Uterus (tissue), 2 donors: ENCODE measurements at regions not wholly inside any gene's neighbourhood (a gene's known extent, or its start where the extent isn't known, plus 50 kb on each side); places are given as distances from the start of the nearest gene placed in this dataset.

Experiments
- POLR2A ChIP-seq, 2 donors: fragments of 450-650 bp; IDR thresholded peaks; one replicate each; pipeline ENCODE4 v1.6.1; 2016; ENCODE audit warnings: antibody characterized with exemption in 2 of 2, mild to moderate bottlenecking in 1 of 2, moderate library complexity in 1 of 2
- TF ChIP-seq, protein P1 (sequence below), 4 experiments: fragments of 200-600 bp in 2 of 4; fragments of 450-650 bp in 2 of 4; sonication (generic) in 2 of 4; IDR thresholded peaks; one replicate each; pipeline ENCODE4 v1.5.1; 2016 to 2019; ENCODE audit warnings: antibody characterized with exemption in 4 of 4, mild to moderate bottlenecking in 2 of 4, moderate library complexity in 1 of 4

DNA sequence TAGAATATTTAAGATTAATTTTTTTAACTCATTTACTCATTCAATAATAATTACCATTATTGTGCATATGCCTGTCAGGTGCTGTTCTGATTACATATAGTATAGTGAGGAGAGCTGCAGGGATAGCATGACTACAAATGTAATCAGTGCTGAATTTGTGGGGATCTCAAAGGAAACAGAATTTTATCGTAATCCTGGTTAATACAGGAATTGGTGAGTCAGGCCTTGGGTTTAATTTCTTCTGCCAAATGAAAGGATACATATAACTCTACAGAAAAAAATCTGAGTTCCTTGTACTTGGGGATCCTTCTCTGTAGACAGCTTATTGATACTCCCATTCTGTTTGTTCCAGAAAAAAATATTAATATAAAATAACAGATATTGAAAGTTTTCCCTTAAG lies 297.2 kb downstream of the GJA1 start:
- no peak for TF ChIP-seq POLR2A (IDR thresholded peaks at IDR 0.05)
- TF ChIP-seq, protein P1, sequence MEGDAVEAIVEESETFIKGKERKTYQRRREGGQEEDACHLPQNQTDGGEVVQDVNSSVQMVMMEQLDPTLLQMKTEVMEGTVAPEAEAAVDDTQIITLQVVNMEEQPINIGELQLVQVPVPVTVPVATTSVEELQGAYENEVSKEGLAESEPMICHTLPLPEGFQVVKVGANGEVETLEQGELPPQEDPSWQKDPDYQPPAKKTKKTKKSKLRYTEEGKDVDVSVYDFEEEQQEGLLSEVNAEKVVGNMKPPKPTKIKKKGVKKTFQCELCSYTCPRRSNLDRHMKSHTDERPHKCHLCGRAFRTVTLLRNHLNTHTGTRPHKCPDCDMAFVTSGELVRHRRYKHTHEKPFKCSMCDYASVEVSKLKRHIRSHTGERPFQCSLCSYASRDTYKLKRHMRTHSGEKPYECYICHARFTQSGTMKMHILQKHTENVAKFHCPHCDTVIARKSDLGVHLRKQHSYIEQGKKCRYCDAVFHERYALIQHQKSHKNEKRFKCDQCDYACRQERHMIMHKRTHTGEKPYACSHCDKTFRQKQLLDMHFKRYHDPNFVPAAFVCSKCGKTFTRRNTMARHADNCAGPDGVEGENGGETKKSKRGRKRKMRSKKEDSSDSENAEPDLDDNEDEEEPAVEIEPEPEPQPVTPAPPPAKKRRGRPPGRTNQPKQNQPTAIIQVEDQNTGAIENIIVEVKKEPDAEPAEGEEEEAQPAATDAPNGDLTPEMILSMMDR (IDR thresholded peaks at IDR 0.05): no peak
